Activated T-cell treated with anti-CD3 and anti-CD28 coated beads for 48 hours (primary cell): ENCODE measurements at regions not wholly inside any gene's neighbourhood (a gene's known extent, or its start where the extent isn't known, plus 50 kb on each side); places are given as distances from the start of the nearest gene placed in this dataset.

Experiments
- DNase-seq: peaks from one replicate; pipeline ENCODE4 v3.0.0-alpha.2; 2020; ENCODE audit warnings: low read depth

GRCh38 chr12:127419111-127419510 is 847.9 kb upstream of the TMEM132C start:
- DNase-seq: no peak

GRCh38 chr12:127421614-127422013 is 845.4 kb upstream of the TMEM132C start:
- DNase-seq: no peak

GRCh38 chr12:127422935-127423566 is 843.9 kb upstream of the TMEM132C start:
- no peak for DNase-seq

- DNase-seq: no peak
These were observed 841.5 kb upstream of the TMEM132C start for GRCh38 chr12:127425474-127425873.

GRCh38 chr12:127428420-127428819 is 838.5 kb upstream of the TMEM132C start:
- DNase-seq: no peak

- DNase-seq: no peak
These were observed 837.3 kb upstream of the TMEM132C start for GRCh38 chr12:127429551-127430285.

GRCh38 chr12:127430401-127430800 is 836.6 kb upstream of the TMEM132C start:
- no peak for DNase-seq

- DNase-seq: no peak
These were observed 835.8 kb upstream of the TMEM132C start for GRCh38 chr12:127431177-127431576.

GRCh38 chr12:127431594-127431993 is 835.4 kb upstream of the TMEM132C start:
- no peak for DNase-seq

- no peak for DNase-seq
These were observed 831.5 kb upstream of the TMEM132C start for GRCh38 chr12:127435439-127435838.

- no peak for DNase-seq
These were observed 828.3 kb upstream of the TMEM132C start for GRCh38 chr12:127438512-127439244.

GRCh38 chr12:127445581-127446139 is 821.3 kb upstream of the TMEM132C start:
- DNase-seq: no peak

- no peak for DNase-seq
These were observed 818.1 kb upstream of the TMEM132C start for GRCh38 chr12:127448906-127449305.

GRCh38 chr12:127450826-127451225 is 816.1 kb upstream of the TMEM132C start:
- DNase-seq: no peak

- no peak for DNase-seq
These were observed 811.4 kb upstream of the TMEM132C start for GRCh38 chr12:127455347-127456265.

GRCh38 chr12:127457726-127458125 is 809.2 kb upstream of the TMEM132C start:
- no peak for DNase-seq

- DNase-seq: no peak
These were observed 807.8 kb upstream of the TMEM132C start for GRCh38 chr12:127459166-127459565.

GRCh38 chr12:127459687-127460086 is 807.3 kb upstream of the TMEM132C start:
- DNase-seq: no peak

- DNase-seq: no peak
These were observed 803.7 kb upstream of the TMEM132C start for GRCh38 chr12:127463237-127463636.

- DNase-seq: no peak
These were observed 797.6 kb upstream of the TMEM132C start for GRCh38 chr12:127469331-127469730.

- DNase-seq: no peak
These were observed 793.2 kb upstream of the TMEM132C start for GRCh38 chr12:127473766-127474165.

GRCh38 chr12:127479256-127479655 is 787.7 kb upstream of the TMEM132C start:
- DNase-seq: no peak
